NAMALWA (cell line): ENCODE measurements at regions not wholly inside any gene's neighbourhood (a gene's known extent, or its start where the extent isn't known, plus 50 kb on each side); places are given as distances from the start of the nearest gene placed in this dataset.
"Not testable (repeated sequence)": the region's sequence is repeated elsewhere in the genome, so short reads cannot be mapped to it uniquely, and the experiment has no call there.

Source experiments
- DNase-seq: peaks from one replicate; pipeline ENCODE4 v3.0.0-alpha.2; 2015; ENCODE audit warnings: low spot score

GRCh38 chr2:180291552-180292421 lies 284.7 kb upstream of the CWC22 start:
- DNase-seq = no peak

- DNase-seq = no peak
Measured at GRCh38 chr2:180291060-180291459, 284.0 kb upstream of the CWC22 start.

- DNase-seq = no peak
Measured at GRCh38 chr2:180289627-180290026, 282.5 kb upstream of the CWC22 start.

- no peak for DNase-seq
Measured at GRCh38 chr2:180279581-180279980, 272.5 kb upstream of the CWC22 start.

- DNase-seq = no peak
Measured at GRCh38 chr2:180276733-180277132, 269.6 kb upstream of the CWC22 start.

DNA sequence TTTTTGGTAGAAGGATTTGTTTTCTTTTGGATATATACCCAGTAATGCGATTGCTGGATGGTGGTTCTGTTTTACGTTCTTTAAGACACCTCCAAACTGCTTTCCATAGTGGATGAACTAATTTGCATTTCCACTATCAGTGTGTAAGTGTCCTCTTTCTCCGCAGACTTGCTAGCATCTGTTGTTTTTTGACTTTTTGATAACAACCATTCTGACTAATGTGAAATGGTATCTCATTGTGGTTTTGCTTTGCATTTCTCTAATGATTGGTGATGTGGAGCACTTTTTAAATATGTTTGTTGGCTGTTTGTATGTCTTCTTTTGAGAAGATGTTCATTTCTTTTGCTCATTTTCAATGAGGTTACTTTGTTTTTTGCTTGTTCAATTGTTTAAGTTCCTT lies 260.9 kb upstream of the CWC22 start:
- DNase-seq = no peak

DNA sequence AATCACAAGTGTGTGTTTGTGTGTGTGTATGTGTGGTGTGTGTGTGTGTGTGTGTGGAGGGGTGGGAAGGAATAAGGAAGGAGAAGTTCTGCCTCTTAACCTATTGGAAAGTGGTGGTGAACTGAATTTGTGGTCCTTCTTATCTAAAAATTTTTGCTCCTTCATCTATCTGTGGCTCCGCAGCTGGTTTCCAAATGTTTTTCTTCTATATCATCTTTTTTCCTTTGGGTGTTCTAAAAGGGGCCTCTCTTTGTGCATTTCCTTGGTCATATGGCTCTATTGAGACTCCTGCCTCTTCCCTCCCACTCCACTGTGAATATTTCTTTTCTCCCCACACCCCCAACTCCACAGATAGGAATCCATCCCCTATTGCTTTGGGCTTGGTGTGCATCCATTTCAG lies 254.9 kb upstream of the CWC22 start:
- no peak for DNase-seq

- DNase-seq = no peak
Measured at GRCh38 chr2:180258579-180258978, 251.5 kb upstream of the CWC22 start.

DNA sequence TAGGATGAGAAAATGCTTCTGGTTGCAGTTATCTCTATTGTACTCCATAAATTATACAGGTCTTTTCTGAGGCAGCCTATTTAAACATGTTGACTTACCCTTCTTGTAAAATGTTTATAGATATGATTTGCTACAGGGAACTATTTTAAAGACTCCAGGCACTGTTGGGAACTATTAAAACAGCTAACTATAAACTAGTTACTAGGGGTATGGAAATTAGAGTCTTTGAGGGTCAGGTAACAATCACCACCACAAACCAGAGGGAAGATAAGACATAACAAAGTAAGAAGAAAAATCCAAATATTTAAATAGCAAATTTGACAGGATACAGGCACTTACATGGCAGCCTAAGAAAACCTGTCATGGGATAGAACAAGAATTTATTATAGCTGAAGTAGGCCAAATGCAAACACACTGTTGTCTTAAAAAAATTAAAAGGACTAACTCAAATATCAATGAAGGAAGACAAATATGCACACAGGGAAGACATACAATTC lies 251.0 kb upstream of the CWC22 start:
- no peak for DNase-seq

- no peak for DNase-seq
Measured at GRCh38 chr2:180257247-180257646, 250.2 kb upstream of the CWC22 start.

GRCh38 chr2:180255981-180256380 lies 248.9 kb upstream of the CWC22 start:
- DNase-seq = no peak

GRCh38 chr2:180254872-180255271 lies 247.8 kb upstream of the CWC22 start:
- DNase-seq = no peak

DNA sequence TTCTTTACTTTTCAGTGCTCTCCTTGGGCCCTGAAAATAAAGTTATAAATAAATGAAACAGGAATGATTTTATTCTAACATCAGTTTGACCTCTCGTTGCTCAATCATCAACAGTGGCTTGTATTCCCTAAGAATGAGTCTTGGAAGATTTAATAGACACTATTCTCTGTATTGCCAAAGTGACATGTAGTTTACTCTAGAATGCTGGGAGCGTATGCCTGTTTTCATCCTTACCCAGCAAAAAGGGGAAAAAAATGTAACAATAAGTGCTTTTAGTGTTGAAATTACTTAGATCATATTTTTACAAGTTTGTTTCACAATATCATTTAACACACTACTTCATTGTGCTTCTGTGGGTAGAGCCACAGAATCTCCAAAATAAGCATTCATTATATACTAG lies 240.6 kb upstream of the CWC22 start:
- DNase-seq = no peak

- DNase-seq = no peak
Measured at GRCh38 chr2:180246268-180246667, 239.2 kb upstream of the CWC22 start.

- peak; percentile 21 for DNase-seq
Measured at GRCh38 chr2:180240774-180241173, 233.7 kb upstream of the CWC22 start.

DNA sequence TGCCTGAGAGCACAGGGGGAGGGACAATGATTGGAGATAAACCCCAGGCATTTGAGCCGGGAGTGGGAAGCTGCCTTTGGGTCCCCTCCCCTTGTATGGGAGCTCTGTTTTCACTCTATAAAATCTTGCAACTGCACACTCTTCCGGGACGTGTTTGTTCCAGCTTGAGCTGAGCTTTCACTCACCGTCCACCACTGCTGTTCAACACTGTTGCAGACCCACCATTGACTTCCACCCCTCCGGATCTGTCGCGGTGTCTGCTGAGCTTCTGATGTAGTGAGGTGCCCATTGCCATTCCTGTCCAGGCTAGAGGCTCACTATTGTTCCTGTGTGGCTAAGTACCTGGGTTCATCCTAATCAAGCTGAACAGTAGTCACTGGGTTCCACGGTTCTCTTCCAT lies 231.6 kb upstream of the CWC22 start:
- DNase-seq = no peak

- not testable (repeated sequence) for DNase-seq
Measured at GRCh38 chr2:180236061-180236460, 229.0 kb upstream of the CWC22 start.

- not testable (repeated sequence) for DNase-seq
Measured at GRCh38 chr2:180235506-180235905, 228.4 kb upstream of the CWC22 start.

- not testable (repeated sequence) for DNase-seq
Measured at GRCh38 chr2:180234991-180235390, 227.9 kb upstream of the CWC22 start.

- DNase-seq = no peak
Measured at GRCh38 chr2:180231015-180231414, 223.9 kb upstream of the CWC22 start.

DNA sequence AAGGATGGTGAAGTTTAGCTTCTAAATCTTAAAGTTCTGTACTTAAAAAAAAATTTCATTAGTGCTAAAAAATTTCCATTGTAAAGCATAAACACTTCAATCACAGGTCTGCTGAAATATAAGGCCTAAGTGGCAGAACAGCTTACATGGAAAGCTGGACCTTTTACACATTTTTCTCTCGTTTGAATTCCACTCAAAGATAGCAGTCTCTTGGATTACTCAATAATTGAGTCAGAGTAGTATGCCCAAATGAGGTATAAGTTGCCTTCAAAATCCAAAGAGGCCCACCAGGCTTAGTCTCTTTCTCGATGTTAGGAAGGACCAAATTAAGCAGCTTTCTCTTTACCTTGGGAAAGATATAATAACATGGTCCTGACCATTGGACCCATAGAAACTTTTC lies 220.4 kb upstream of the CWC22 start:
- DNase-seq = no peak

- no peak for DNase-seq
Measured at GRCh38 chr2:180225118-180225517, 218.0 kb upstream of the CWC22 start.

- peak; percentile 4 for DNase-seq
Measured at GRCh38 chr2:180222644-180223043, 215.5 kb upstream of the CWC22 start.

DNA sequence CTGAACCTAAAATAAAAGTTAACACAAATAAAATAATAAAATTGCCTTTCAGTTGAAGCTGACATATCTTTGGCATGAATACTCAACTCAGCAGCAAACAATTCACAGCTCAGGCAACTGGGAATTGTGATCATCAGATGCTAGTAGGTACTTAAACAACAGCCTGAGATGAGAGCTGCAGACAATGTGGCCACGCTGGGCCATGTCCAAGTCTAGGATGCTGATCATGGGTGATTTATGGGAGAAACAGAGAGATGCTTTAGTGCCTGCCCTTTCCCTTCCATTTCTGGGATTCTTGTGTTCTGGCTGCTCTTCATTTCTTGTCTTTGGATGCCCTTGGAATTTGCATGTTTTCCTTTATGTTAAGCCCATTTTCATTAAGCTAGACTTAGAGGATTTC lies 212.4 kb upstream of the CWC22 start:
- DNase-seq = no peak
